ENCODE measurements at regions not wholly inside any gene's neighbourhood (a gene's known extent, or its start where the extent isn't known, plus 50 kb on each side); places are given as distances from the start of the nearest gene placed in this dataset.

GRCh38 chr3:115550285-115550761 lies 73.0 kb upstream of the GAP43 start:
- TF ChIP-seq, protein P1, sequence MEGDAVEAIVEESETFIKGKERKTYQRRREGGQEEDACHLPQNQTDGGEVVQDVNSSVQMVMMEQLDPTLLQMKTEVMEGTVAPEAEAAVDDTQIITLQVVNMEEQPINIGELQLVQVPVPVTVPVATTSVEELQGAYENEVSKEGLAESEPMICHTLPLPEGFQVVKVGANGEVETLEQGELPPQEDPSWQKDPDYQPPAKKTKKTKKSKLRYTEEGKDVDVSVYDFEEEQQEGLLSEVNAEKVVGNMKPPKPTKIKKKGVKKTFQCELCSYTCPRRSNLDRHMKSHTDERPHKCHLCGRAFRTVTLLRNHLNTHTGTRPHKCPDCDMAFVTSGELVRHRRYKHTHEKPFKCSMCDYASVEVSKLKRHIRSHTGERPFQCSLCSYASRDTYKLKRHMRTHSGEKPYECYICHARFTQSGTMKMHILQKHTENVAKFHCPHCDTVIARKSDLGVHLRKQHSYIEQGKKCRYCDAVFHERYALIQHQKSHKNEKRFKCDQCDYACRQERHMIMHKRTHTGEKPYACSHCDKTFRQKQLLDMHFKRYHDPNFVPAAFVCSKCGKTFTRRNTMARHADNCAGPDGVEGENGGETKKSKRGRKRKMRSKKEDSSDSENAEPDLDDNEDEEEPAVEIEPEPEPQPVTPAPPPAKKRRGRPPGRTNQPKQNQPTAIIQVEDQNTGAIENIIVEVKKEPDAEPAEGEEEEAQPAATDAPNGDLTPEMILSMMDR (IDR thresholded peaks at IDR 0.05; ENCODE audit: low read depth, low read length), result no peak
- TF ChIP-seq MYC (IDR thresholded peaks at IDR 0.05; ENCODE audit: low read depth, low read length) (no peak), POLR2A (IDR thresholded peaks at IDR 0.05; ENCODE audit: extremely low read depth, insufficient read length) (no peak), MAX (IDR thresholded peaks at IDR 0.05; ENCODE audit: low read depth, low read length) (no peak)
